HEK293 (cell line): ENCODE measurements at regions not wholly inside any gene's neighbourhood (a gene's known extent, or its start where the extent isn't known, plus 50 kb on each side); places are given as distances from the start of the nearest gene placed in this dataset.
"Not testable (repeated sequence)": the region's sequence is repeated elsewhere in the genome, so short reads cannot be mapped to it uniquely, and the experiment has no call there.

Experiments
- CTCF ChIA-PET: fragments of 350-600 bp; formaldehyde crosslinking; extraction: SDS; loops from one replicate; lab custom pipeline; 2021; ENCODE audit warnings: antibody characterized with exemption; lab: Yijun Ruan, JAX
- POLR2A ChIA-PET: fragments of 300-600 bp; formaldehyde crosslinking; extraction: SDS; loops from one replicate; lab custom pipeline; 2020; ENCODE audit warnings: antibody characterized with exemption, inconsistent platforms; lab: Yijun Ruan, JAX
- H3K27ac ChIP-seq: fragments of 200-500 bp; sonication (Bioruptor generic); 2 replicates; pipeline ENCODE4 v1.5.1; 2014; ENCODE audit warnings: low read depth, low read length, control low read depth, inconsistent platforms; ENCODE audit errors: extremely low read depth
- H3K36me3 ChIP-seq, 2 experiments: fragments of 200-500 bp in 1 of 2; sonication (Bioruptor generic) in 1 of 2; 1 replicate in 1 of 2; 2 replicates in 1 of 2; pipeline ENCODE4 v1.5.1; 2014 to 2017; ENCODE audit warnings: inconsistent platforms in 2 of 2, low read length in 2 of 2; ENCODE audit not compliant: control insufficient read depth in 2 of 2, insufficient read depth in 1 of 2
- H3K4me1 ChIP-seq: fragments of 200-500 bp; sonication (Bioruptor generic); 2 replicates; pipeline ENCODE4 v1.5.1; 2014; ENCODE audit warnings: mild to moderate bottlenecking, low read length, inconsistent platforms; ENCODE audit not compliant: control insufficient read depth, insufficient read depth
- H3K4me3 ChIP-seq: 2 replicates; pipeline ENCODE4 v1.5.1; 2011; ENCODE audit warnings: low read depth, mild to moderate bottlenecking, control low read depth, low read length, moderate library complexity
- H3K9me3 ChIP-seq: fragments of 200-500 bp; sonication (Bioruptor generic); 2 replicates; pipeline ENCODE4 v1.5.1; 2014; ENCODE audit warnings: low read depth, low read length, inconsistent platforms; ENCODE audit not compliant: control insufficient read depth, insufficient read depth
- CTCF ChIP-seq: fragments of 450-650 bp; formaldehyde crosslinking; IDR thresholded peaks from 2 replicates; pipeline ENCODE4 v1.5.1; 2016; ENCODE audit warnings: missing biosample characterization, missing genetic modification characterization
- GFI1B ChIP-seq: fragments of 450-650 bp; formaldehyde crosslinking; IDR thresholded peaks from 2 replicates; pipeline ENCODE4 v1.5.1; 2016; ENCODE audit warnings: missing biosample characterization, missing genetic modification characterization
- KLF8 ChIP-seq: fragments of 450-650 bp; formaldehyde crosslinking; IDR thresholded peaks from 2 replicates; pipeline ENCODE4 v1.5.1; 2016; ENCODE audit warnings: missing biosample characterization, missing genetic modification characterization
- OVOL3 ChIP-seq: fragments of 450-650 bp; formaldehyde crosslinking; IDR thresholded peaks from 2 replicates; pipeline ENCODE4 v1.5.1; 2016; ENCODE audit warnings: missing biosample characterization, missing genetic modification characterization
- RBAK ChIP-seq: fragments of 450-650 bp; formaldehyde crosslinking; IDR thresholded peaks from 2 replicates; pipeline ENCODE4 v1.5.1; 2016; ENCODE audit warnings: missing biosample characterization, missing genetic modification characterization
- TCF7L2 ChIP-seq: IDR thresholded peaks from 2 replicates; pipeline ENCODE4 v1.6.1; 2011; ENCODE audit warnings: low read depth, mild to moderate bottlenecking, inconsistent platforms, low read length, moderate library complexity, borderline replicate concordance
- TRIM28 ChIP-seq: IDR thresholded peaks from 2 replicates; pipeline ENCODE4 v1.6.1; 2011; ENCODE audit warnings: low read length, control low read depth, borderline replicate concordance
- ZNF146 ChIP-seq: fragments of 450-650 bp; formaldehyde crosslinking; IDR thresholded peaks from 2 replicates; pipeline ENCODE4 v1.5.1; 2016; ENCODE audit warnings: missing biosample characterization, missing genetic modification characterization
- ZNF350 ChIP-seq: fragments of 450-650 bp; formaldehyde crosslinking; IDR thresholded peaks from 2 replicates; pipeline ENCODE4 v1.5.0; 2017; ENCODE audit warnings: missing biosample characterization, mild to moderate bottlenecking, missing genetic modification characterization
- ZNF423 ChIP-seq: fragments of 450-650 bp; formaldehyde crosslinking; IDR thresholded peaks from 2 replicates; pipeline ENCODE4 v1.5.1; 2016; ENCODE audit warnings: missing biosample characterization, missing genetic modification characterization
- ZNF654 ChIP-seq: fragments of 450-650 bp; formaldehyde crosslinking; IDR thresholded peaks from 2 replicates; pipeline ENCODE4 v1.5.1; 2016; ENCODE audit warnings: low read depth, missing biosample characterization, missing genetic modification characterization
- ZNF747 ChIP-seq: fragments of 450-650 bp; formaldehyde crosslinking; IDR thresholded peaks from 2 replicates; pipeline ENCODE4 v1.5.1; 2016; ENCODE audit warnings: missing biosample characterization, missing genetic modification characterization
- TF ChIP-seq, protein P1 (sequence below): fragments of 450-650 bp; formaldehyde crosslinking; IDR thresholded peaks from 2 replicates; pipeline ENCODE4 v1.5.0; 2017; ENCODE audit warnings: missing biosample characterization, missing genetic modification characterization, borderline replicate concordance
- TF ChIP-seq, protein P2 (sequence below): fragments of 450-650 bp; formaldehyde crosslinking; IDR thresholded peaks from 2 replicates; pipeline ENCODE4 v1.5.1; 2016; ENCODE audit warnings: missing biosample characterization, missing genetic modification characterization
- TF ChIP-seq, protein P3 (sequence below): fragments of 450-650 bp; formaldehyde crosslinking; IDR thresholded peaks from 2 replicates; pipeline ENCODE4 v1.5.1; 2016; ENCODE audit warnings: missing biosample characterization, missing genetic modification characterization, borderline replicate concordance
- TF ChIP-seq, protein P4 (sequence below): fragments of 450-650 bp; formaldehyde crosslinking; IDR thresholded peaks from 2 replicates; pipeline ENCODE4 v1.5.1; 2016; ENCODE audit warnings: missing biosample characterization, missing genetic modification characterization

GRCh38 chr2:215889240-215889969, 123.9 kb downstream of the MREG start:
- POLR2A ChIA-PET, H3K9me3 ChIP-seq, H3K4me3 ChIP-seq, H3K4me1 ChIP-seq, H3K36me3 ChIP-seq, H3K27ac ChIP-seq: not testable (repeated sequence)
- TF ChIP-seq ZNF146 (tag by site-specific recombination) = peak; percentile 63
- CTCF ChIA-PET = interaction anchor here (0.8 kb wide), 1 partner anchor 31 kb away, joined by 4 read pairs; no protein-coding TSS in a partner anchor

DNA sequence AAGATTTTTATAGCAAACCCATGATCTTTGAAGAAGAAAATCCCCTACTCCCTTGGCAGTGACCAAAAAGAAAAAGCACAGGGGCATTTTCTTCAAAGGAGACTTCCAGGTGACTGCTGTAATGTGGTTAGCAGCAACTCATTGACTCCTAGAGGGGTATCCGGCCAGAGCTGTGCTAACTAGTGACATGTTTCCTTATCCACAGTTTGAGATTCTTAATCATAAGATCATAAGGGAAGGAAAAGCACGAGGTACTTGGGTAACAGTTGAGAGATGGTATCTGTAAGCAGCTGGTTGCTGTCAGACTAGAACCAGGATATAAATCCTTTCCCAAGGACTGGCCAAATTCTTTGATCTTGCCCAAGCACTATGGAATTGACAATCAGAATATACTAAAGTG, 124.7 kb downstream of the MREG start:
- POLR2A ChIA-PET = no interaction called here
- no peaks in the 10 kb centered on the region for H3K4me1 ChIP-seq
- no peak overlapping the region for H3K27ac ChIP-seq
- H3K9me3 ChIP-seq = no peaks in the 10 kb centered on the region
- H3K36me3 ChIP-seq = no peaks in the 10 kb centered on the region
- CTCF ChIA-PET = no interaction called here
- TF ChIP-seq OVOL3 (tag by site-specific recombination) (no peak), GFI1B (tag by site-specific recombination) (no peak), TRIM28 (no peak), CTCF (tag by site-specific recombination) (no peak)
- TF ChIP-seq, protein P1, sequence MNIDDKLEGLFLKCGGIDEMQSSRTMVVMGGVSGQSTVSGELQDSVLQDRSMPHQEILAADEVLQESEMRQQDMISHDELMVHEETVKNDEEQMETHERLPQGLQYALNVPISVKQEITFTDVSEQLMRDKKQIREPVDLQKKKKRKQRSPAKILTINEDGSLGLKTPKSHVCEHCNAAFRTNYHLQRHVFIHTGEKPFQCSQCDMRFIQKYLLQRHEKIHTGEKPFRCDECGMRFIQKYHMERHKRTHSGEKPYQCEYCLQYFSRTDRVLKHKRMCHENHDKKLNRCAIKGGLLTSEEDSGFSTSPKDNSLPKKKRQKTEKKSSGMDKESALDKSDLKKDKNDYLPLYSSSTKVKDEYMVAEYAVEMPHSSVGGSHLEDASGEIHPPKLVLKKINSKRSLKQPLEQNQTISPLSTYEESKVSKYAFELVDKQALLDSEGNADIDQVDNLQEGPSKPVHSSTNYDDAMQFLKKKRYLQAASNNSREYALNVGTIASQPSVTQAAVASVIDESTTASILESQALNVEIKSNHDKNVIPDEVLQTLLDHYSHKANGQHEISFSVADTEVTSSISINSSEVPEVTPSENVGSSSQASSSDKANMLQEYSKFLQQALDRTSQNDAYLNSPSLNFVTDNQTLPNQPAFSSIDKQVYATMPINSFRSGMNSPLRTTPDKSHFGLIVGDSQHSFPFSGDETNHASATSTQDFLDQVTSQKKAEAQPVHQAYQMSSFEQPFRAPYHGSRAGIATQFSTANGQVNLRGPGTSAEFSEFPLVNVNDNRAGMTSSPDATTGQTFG (tag by site-specific recombination) = no peak
- TF ChIP-seq, protein P2, sequence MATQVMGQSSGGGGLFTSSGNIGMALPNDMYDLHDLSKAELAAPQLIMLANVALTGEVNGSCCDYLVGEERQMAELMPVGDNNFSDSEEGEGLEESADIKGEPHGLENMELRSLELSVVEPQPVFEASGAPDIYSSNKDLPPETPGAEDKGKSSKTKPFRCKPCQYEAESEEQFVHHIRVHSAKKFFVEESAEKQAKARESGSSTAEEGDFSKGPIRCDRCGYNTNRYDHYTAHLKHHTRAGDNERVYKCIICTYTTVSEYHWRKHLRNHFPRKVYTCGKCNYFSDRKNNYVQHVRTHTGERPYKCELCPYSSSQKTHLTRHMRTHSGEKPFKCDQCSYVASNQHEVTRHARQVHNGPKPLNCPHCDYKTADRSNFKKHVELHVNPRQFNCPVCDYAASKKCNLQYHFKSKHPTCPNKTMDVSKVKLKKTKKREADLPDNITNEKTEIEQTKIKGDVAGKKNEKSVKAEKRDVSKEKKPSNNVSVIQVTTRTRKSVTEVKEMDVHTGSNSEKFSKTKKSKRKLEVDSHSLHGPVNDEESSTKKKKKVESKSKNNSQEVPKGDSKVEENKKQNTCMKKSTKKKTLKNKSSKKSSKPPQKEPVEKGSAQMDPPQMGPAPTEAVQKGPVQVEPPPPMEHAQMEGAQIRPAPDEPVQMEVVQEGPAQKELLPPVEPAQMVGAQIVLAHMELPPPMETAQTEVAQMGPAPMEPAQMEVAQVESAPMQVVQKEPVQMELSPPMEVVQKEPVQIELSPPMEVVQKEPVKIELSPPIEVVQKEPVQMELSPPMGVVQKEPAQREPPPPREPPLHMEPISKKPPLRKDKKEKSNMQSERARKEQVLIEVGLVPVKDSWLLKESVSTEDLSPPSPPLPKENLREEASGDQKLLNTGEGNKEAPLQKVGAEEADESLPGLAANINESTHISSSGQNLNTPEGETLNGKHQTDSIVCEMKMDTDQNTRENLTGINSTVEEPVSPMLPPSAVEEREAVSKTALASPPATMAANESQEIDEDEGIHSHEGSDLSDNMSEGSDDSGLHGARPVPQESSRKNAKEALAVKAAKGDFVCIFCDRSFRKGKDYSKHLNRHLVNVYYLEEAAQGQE (tag by site-specific recombination) = no peak
- no peak overlapping the region for H3K4me3 ChIP-seq

DNA sequence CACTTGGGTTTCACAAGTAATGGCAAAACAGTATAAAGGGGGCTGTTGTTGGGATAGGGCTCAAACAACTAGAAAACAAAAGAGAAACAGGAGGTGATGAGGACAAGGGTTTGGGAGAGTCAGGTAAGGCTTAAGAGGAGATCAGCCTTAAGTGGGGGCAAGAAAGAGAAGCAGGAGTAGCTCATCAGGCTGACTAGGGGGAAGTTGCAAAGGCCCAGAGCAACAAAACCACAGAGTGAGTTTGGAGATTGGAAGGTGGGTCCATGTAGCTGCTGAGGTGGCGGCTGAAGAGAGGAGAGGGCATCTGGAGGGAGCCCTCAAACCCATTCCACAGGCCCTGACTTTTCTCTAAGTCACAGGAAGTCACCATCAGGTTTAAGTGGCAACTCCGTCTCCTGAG, 126.0 kb downstream of the MREG start:
- Histone ChIP-seq H3K36me3 (no peaks in the 10 kb centered on the region), H3K27ac (no peak overlapping the region), H3K4me3 (no peak overlapping the region), H3K4me1 (no peaks in the 10 kb centered on the region), H3K9me3 (no peaks in the 10 kb centered on the region)
- CTCF ChIA-PET = interaction anchor here (0.7 kb wide), 2 partner anchors 101 to 435 kb away, joined by 3 read pairs; no protein-coding TSS in a partner anchor
- POLR2A ChIA-PET = no interaction called here
- no peak for TF ChIP-seq RBAK (tag by site-specific recombination)
- TF ChIP-seq, protein P3, sequence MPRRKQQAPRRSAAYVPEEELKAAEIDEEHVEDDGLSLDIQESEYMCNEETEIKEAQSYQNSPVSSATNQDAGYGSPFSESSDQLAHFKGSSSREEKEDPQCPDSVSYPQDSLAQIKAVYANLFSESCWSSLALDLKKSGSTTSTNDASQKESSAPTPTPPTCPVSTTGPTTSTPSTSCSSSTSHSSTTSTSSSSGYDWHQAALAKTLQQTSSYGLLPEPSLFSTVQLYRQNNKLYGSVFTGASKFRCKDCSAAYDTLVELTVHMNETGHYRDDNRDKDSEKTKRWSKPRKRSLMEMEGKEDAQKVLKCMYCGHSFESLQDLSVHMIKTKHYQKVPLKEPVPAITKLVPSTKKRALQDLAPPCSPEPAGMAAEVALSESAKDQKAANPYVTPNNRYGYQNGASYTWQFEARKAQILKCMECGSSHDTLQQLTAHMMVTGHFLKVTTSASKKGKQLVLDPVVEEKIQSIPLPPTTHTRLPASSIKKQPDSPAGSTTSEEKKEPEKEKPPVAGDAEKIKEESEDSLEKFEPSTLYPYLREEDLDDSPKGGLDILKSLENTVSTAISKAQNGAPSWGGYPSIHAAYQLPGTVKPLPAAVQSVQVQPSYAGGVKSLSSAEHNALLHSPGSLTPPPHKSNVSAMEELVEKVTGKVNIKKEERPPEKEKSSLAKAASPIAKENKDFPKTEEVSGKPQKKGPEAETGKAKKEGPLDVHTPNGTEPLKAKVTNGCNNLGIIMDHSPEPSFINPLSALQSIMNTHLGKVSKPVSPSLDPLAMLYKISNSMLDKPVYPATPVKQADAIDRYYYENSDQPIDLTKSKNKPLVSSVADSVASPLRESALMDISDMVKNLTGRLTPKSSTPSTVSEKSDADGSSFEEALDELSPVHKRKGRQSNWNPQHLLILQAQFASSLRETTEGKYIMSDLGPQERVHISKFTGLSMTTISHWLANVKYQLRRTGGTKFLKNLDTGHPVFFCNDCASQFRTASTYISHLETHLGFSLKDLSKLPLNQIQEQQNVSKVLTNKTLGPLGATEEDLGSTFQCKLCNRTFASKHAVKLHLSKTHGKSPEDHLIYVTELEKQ = no peak
- TF ChIP-seq, protein P4, sequence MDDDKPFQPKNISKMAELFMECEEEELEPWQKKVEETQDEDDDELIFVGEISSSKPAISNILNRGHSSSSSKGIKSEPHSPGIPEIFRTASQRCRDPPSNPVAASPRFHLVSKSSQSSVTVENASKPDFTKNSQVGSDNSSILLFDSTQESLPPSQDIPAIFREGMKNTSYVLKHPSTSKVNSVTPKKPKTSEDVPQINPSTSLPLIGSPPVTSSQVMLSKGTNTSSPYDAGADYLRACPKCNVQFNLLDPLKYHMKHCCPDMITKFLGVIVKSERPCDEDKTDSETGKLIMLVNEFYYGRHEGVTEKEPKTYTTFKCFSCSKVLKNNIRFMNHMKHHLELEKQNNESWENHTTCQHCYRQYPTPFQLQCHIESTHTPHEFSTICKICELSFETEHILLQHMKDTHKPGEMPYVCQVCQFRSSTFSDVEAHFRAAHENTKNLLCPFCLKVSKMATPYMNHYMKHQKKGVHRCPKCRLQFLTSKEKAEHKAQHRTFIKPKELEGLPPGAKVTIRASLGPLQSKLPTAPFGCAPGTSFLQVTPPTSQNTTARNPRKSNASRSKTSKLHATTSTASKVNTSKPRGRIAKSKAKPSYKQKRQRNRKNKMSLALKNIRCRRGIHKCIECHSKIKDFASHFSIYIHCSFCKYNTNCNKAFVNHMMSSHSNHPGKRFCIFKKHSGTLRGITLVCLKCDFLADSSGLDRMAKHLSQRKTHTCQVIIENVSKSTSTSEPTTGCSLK (tag by site-specific recombination) = no peak
- TF ChIP-seq ZNF350 (tag by site-specific recombination) = no peak
- TF ChIP-seq ZNF423 (tag by site-specific recombination) = no peak
- no peak for TF ChIP-seq ZNF654 (tag by site-specific recombination)
- no peak for TF ChIP-seq KLF8 (tag by site-specific recombination)
- no peak for TF ChIP-seq ZNF747 (tag by site-specific recombination)
- no peak for TF ChIP-seq TCF7L2
